Smooth muscle cell (in vitro differentiated cells): ENCODE measurements at regions not wholly inside any gene's neighbourhood (a gene's known extent, or its start where the extent isn't known, plus 50 kb on each side); places are given as distances from the start of the nearest gene placed in this dataset.

ENCODE experiments used
- DNase-seq: peaks from one replicate; lab custom pipeline; 2025; ENCODE audit not compliant: unreplicated experiment; lab: John Stamatoyannopoulos, UW
- H2AFZ ChIP-seq: fragments of 200-600 bp; sonication (generic); 2 replicates; pipeline ENCODE4 v1.6.0; 2016; ENCODE audit warnings: antibody characterized with exemption, low read depth, mild to moderate bottlenecking
- H3F3A ChIP-seq: fragments of 200-600 bp; sonication (generic); 2 replicates; pipeline ENCODE4 v1.6.0; 2017; ENCODE audit warnings: antibody characterized with exemption, low read depth
- H3K27ac ChIP-seq: fragments of 200-600 bp; sonication (generic); 2 replicates; pipeline ENCODE4 v1.5.1; 2016; ENCODE audit warnings: low read depth, mild to moderate bottlenecking
- H3K27me3 ChIP-seq: fragments of 200-600 bp; sonication (generic); 2 replicates; pipeline ENCODE4 v1.6.1; 2016; ENCODE audit warnings: low read depth, mild to moderate bottlenecking
- H3K36me3 ChIP-seq: fragments of 200-600 bp; sonication (generic); 2 replicates; pipeline ENCODE4 v1.5.1; 2016; ENCODE audit warnings: low read depth
- H3K4me1 ChIP-seq: fragments of 200-600 bp; sonication (generic); 2 replicates; pipeline ENCODE4 v1.5.1; 2016; ENCODE audit warnings: low read depth
- H3K4me2 ChIP-seq: fragments of 200-600 bp; sonication (generic); 2 replicates; pipeline ENCODE4 v1.6.0; 2016; ENCODE audit warnings: mild to moderate bottlenecking
- H3K4me3 ChIP-seq: fragments of 200-600 bp; sonication (generic); 2 replicates; pipeline ENCODE4 v1.5.1; 2016; ENCODE audit warnings: mild to moderate bottlenecking
- H3K79me2 ChIP-seq: fragments of 200-600 bp; sonication (generic); 2 replicates; pipeline ENCODE4 v1.6.0; 2016; ENCODE audit warnings: low read depth, mild to moderate bottlenecking
- H3K9ac ChIP-seq: fragments of 200-600 bp; sonication (generic); 2 replicates; pipeline ENCODE4 v1.6.0; 2016; ENCODE audit warnings: low read depth
- H3K9me3 ChIP-seq: fragments of 200-600 bp; sonication (generic); replicated peaks from 2 replicates; pipeline ENCODE4 v1.5.1; 2016; ENCODE audit warnings: low read depth
- H4K20me1 ChIP-seq: fragments of 200-600 bp; sonication (generic); 2 replicates; pipeline ENCODE4 v1.6.0; 2016; ENCODE audit warnings: low read depth
- WGBS: methylation state at CpG from one replicate; pipeline ENCODE4 v1.1.7; 2016; ENCODE audit warnings: low lambda C conversion rate; 5-methylcytosine and 5-hydroxymethylcytosine counted together
- TF ChIP-seq, protein P1 (sequence below): fragments of 200-600 bp; sonication (generic); IDR thresholded peaks from 2 replicates; pipeline ENCODE4 v1.5.1; 2017; ENCODE audit warnings: borderline replicate concordance, mild to moderate bottlenecking, antibody characterized with exemption; ENCODE audit not compliant: insufficient read depth, poor library complexity, severe bottlenecking

DNA sequence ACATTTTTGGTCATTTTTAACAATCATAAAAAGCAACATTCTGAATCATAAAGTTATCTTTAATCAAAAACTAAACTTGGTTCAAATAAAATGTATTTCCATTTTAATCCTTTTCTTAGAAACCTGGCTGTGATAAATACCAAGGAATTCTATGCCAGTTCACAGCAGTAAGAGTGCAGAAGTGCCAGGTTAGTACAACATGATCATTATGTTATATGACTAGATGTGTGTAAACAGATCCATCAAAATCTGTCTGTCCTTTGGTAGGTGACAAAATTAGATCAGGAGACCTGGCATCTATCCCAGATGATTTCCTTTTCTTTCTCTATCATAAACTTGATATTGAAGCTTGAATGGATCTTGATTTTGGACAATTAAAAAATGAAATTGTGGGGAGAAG is 200.6 kb upstream of the STXBP6 start:
- H3K4me2 ChIP-seq = no peak overlapping the region
- H2AFZ ChIP-seq = no peak overlapping the region
- no peak overlapping the region for H3K9ac ChIP-seq
- no peaks in the 10 kb centered on the region for H3K9me3 ChIP-seq
- H3K36me3 ChIP-seq = no peaks in the 10 kb centered on the region
- no peaks in the 10 kb centered on the region for H3K4me1 ChIP-seq
- no peaks in the 10 kb centered on the region for H4K20me1 ChIP-seq
- no peak overlapping the region for H3K4me3 ChIP-seq
- H3K79me2 ChIP-seq = no peaks in the 10 kb centered on the region
- DNase-seq = no peak
- TF ChIP-seq, protein P1, sequence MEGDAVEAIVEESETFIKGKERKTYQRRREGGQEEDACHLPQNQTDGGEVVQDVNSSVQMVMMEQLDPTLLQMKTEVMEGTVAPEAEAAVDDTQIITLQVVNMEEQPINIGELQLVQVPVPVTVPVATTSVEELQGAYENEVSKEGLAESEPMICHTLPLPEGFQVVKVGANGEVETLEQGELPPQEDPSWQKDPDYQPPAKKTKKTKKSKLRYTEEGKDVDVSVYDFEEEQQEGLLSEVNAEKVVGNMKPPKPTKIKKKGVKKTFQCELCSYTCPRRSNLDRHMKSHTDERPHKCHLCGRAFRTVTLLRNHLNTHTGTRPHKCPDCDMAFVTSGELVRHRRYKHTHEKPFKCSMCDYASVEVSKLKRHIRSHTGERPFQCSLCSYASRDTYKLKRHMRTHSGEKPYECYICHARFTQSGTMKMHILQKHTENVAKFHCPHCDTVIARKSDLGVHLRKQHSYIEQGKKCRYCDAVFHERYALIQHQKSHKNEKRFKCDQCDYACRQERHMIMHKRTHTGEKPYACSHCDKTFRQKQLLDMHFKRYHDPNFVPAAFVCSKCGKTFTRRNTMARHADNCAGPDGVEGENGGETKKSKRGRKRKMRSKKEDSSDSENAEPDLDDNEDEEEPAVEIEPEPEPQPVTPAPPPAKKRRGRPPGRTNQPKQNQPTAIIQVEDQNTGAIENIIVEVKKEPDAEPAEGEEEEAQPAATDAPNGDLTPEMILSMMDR = no peak
- H3K27ac ChIP-seq = no peak overlapping the region
- no peaks in the 10 kb centered on the region for H3F3A ChIP-seq
- no peaks in the 10 kb centered on the region for H3K27me3 ChIP-seq

DNA sequence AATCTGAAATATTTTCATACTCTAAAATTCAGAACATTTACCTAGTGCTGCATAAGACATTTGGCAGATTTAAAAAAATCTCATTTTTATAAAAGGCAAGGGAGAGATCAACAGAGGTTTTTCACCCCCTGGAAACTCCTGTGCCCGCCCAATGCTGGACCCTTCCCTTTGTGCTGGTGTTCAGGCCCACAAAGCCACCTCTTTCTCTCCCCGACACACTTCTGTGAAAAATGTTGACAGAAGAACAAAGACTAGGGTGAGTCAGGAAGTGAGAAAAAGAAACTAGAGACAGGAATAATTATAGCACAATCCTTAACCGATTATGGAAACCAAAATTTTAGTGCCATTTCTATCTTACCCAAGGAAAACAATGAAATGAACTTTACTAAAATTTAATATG is 197.7 kb upstream of the STXBP6 start:
- Histone ChIP-seq H3K4me2 (no peak overlapping the region), H2AFZ (no peak overlapping the region), H3K79me2 (no peaks in the 10 kb centered on the region), H3K4me3 (no peak overlapping the region), H4K20me1 (no peaks in the 10 kb centered on the region), H3F3A (no peaks in the 10 kb centered on the region), H3K36me3 (no peaks in the 10 kb centered on the region), H3K9me3 (no peaks in the 10 kb centered on the region), H3K27me3 (no peaks in the 10 kb centered on the region), H3K27ac (no peak overlapping the region), H3K4me1 (no peaks in the 10 kb centered on the region), H3K9ac (no peak overlapping the region)
- TF ChIP-seq, protein P1 = no peak
- 90% methylated on average over 3 of the region's 3 CpGs for WGBS
- no peak for DNase-seq

DNA sequence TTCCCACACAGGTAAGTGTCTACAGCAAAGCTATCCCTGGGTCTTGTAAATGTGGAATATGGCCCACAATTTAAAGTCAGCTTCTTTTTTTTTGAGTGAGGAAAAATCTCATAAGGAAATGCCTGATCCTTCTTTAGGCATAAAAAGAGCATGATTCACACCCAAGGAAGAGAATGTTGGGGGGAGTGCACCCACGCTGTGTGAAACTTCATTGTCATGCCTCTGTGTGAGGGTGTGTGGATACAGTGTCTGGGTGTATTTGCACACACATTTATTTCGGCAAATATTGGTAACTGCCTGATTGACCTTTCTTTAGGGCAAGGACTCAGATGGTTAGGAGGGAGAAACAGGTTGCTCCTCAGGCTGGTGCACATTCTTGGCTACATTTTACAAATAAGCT is 196.8 kb upstream of the STXBP6 start:
- TF ChIP-seq, protein P1 = no peak
- Histone ChIP-seq H3K79me2 (no peaks in the 10 kb centered on the region), H4K20me1 (no peaks in the 10 kb centered on the region), H3K27me3 (no peaks in the 10 kb centered on the region), H3K4me2 (no peak overlapping the region), H3K9me3 (no peaks in the 10 kb centered on the region), H3K27ac (no peak overlapping the region), H3F3A (no peaks in the 10 kb centered on the region), H2AFZ (no peak overlapping the region), H3K9ac (no peak overlapping the region), H3K4me3 (no peak overlapping the region), H3K4me1 (no peaks in the 10 kb centered on the region), H3K36me3 (no peaks in the 10 kb centered on the region)
- WGBS = 73% methylated on average over 2 of the region's 2 CpGs
- no peak for DNase-seq

DNA sequence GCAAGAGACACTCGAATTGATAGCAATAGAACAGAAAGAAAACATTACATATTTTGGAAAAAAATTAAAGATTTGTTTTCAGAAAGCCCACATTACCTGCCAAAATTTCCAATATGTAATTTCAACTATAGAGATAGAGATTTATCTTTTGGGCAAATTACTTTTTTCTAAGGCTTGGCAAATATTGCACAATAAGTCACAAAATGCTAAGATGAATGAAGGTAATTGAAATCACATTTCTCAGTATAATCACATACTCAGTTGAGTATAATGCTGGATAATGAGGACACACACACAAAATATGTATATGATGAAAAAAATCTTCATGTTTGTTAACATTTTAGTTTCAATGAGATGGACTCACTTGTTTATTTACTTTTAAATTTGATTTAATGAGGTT is 189.2 kb upstream of the STXBP6 start:
- Histone ChIP-seq H3K79me2 (no peaks in the 10 kb centered on the region), H3K4me3 (no peak overlapping the region), H3K27ac (no peak overlapping the region), H3K36me3 (no peaks in the 10 kb centered on the region), H2AFZ (no peak overlapping the region), H3K9me3 (no peaks in the 10 kb centered on the region), H3K9ac (no peak overlapping the region), H3K27me3 (peaks cover 5% of the 10 kb centered on the region), H3K4me1 (no peaks in the 10 kb centered on the region), H3K4me2 (no peak overlapping the region), H3F3A (no peaks in the 10 kb centered on the region), H4K20me1 (no peaks in the 10 kb centered on the region)
- TF ChIP-seq, protein P1 = no peak
- DNase-seq = no peak
- 90% methylated on average over 1 of the region's 1 CpG for WGBS
